ENCODE measurements at regions not wholly inside any gene's neighbourhood (a gene's known extent, or its start where the extent isn't known, plus 50 kb on each side); places are given as distances from the start of the nearest gene placed in this dataset.

DNA sequence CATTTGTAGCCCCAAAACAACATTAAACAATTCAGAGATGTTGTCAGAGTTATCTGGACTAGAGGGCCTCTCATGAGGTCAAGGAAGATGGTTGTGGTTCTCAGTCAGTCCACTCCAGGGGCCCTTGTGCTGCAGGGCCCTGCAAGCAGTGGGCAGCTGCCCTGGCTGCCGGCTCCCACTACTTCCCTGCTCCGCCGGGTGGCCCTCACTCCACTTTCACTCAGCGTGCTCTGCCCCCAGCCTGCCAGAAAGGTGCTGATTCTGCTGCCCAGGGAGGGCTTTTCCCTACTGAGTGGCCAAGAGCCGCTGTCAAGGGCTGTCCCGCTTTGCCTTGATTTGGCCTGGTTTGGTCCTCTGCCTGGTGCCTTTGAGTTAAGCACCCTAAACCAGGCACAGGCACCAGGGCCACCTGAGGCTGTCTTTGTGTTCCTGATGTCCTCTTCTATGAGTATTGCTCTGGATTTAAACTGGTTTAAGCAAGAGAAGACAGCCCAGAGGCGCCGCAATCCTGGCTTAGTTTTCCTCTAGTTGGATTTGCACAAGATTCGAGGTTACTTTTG, 117.2 kb downstream of the GADD45G start:
- no peak for DNase-seq

DNA sequence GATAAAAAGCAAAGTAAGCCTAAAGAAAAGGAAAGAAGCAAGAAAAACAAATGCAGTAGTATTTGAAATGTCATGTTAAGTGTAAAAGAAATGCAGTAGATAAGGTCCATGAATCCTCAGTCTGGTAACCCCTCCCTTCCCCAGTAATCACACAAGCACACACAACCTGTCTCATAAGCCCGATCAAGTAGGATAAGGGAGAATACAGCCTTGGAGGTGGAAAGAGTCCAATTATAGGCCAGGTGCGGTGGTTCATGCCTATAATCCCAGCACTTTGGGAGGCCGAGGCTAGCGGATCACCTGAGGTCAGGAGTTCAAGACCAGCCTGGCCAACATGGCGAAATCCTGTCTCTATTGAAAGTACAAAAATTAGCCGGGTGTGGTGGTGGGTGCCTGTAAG, 117.9 kb downstream of the GADD45G start:
- no peak for DNase-seq

DNA sequence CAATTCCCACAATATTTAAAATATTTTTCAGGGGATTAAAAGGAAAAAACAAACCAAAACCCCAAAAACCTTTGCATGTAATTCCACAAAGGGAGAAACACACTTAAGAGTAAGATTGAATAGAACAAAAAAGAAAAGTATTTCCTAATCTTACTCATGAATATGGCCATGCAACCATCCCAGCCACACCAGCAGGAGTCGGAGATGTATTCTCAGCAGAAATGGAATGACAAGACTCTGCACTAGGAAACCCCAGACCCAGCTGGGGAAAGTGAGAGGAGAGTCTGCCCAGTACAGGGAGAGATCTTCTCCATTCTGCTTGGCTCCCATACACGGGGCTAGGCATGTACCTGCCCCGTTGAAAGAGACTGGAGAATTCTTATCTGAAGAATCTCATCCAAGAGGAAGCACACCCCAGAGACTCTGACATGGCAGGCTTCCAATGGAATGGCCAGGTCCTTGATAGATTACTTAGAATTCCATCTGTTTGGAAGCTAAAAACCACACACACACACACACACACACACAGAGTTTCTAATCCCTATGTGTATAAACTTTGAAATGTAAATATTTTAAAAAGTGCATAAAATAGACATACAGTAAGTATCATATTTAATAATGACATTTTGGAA, 118.8 kb downstream of the GADD45G start:
- DNase-seq = no peak

DNA sequence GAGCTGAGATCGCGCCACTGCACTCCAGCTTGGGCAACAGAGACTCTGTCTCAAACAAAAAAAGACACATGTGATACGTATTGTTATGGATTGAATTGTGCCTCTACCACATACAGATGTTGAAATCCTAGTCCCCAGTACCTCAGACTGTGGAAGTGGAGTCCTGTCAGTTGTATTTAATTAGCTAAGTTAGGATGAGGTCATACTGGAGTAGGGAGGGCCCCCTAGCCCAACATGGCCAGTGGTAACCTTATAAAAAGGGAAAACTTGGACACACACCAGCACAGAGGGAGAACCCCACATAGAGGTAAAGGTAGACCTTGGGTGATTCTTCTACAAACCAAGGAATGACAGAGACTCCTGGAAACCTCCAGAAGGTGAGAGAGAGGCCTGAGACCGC, 119.8 kb downstream of the GADD45G start:
- DNase-seq = no peak

DNA sequence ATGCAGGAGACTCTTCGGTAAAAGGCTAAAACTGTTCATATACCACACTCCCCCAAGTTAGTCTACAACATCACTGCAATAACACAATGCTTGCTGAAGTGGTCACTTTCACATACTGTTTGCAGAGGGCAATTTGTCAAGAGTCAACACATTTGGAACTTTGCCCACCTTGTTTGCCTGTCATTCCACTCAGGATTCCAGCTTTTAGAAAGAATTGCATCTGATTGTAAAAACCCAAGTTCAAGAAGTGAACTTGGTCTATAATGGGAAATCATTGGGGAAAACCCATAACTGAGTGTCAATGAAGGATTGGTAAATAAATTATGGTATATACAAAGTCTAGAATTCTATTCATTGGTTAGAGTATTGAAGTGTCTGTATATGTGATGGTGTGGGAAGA, 120.5 kb downstream of the GADD45G start:
- DNase-seq = no peak

DNA sequence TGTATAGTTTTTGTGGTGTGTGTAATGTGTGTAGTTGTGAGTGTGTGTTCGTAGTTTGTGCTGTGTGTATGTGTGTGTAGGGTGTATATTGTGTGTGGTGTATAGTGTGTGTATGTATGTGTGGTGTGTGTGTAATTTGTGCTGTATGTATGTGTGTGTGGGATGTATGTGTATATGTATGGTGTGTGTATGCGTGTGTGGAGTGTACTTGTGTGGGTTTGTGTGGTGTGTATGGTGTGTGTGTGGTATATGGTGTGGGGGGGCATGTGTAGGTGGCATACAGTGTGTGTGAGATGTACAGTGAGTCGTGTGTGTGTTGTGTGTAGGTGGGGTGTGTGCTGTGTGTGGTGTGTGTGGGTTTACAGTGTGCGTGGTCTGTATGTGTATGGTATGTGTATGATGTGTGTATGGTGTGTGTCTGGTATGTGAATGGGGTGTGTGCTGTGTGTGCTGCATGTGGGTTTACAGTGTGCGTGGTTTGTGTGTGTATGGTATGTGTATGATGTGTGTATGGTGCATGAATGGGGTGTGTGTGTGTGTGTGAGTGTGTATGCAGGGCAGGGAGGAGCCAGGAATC, 125.2 kb downstream of the GADD45G start:
- DNase-seq = no peak

DNA sequence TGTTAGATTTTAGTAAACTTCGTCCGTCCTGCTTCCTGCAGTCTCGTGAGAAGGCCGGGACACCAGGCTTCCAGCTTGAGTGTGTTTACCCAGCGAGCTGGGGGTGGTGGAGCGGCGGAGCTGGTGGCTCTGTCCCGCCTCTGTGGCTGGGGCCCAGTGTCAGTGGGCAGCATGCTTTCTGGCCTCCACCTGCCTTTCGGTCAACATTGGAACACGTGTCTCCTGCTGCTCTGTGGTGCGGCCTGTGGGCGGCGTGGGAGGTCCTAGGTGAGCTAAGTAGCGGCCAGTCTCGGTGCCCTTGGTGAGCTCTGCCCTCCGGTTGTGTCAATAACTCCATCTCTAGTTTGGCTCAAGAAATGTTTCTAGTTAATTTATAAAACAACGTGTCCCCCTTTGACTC, 125.9 kb downstream of the GADD45G start:
- no peak for DNase-seq

DNA sequence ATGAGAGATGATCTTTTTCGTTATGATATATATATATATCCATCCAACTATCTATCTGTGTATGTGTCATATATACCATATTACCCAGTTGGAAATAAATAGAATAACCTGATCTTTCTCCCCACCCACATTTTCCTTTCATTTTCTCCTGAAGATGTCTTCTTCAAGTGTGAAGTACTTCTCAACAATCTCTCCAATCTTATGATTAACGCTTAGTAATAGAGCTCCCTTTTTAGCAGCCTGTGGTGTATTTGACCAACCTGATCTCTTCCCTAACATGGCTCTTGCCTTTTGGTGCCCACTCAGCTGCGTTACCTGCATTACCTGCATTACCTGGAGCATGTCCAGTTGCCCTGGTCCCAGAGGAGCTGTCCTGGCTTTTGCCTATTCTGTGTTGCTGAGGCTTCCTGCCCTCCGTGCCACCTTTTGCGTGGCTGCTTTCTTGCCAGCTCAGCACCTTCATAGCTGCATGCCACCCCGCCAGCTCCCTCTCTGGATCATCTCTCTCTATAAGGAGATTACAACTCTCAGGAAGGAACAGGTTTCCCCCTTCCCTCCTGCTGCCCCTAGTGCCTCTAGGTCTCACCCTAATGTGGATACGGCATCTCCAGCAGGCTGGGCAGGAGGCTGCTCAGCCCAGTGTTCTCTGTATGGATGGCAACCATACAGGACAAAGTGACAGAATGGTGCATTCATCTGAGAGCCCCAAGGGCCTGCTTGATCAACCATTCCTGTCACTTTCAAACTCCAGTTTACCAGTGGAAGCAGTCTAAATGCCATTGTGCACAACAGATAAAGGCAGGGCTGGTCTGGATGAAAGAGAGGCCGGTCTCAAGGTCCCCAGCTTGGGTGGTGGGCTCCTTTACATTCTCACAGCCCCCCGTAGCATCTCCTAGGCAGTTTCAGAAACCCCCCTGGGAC, 126.7 kb downstream of the GADD45G start:
- no peak for DNase-seq

DNA sequence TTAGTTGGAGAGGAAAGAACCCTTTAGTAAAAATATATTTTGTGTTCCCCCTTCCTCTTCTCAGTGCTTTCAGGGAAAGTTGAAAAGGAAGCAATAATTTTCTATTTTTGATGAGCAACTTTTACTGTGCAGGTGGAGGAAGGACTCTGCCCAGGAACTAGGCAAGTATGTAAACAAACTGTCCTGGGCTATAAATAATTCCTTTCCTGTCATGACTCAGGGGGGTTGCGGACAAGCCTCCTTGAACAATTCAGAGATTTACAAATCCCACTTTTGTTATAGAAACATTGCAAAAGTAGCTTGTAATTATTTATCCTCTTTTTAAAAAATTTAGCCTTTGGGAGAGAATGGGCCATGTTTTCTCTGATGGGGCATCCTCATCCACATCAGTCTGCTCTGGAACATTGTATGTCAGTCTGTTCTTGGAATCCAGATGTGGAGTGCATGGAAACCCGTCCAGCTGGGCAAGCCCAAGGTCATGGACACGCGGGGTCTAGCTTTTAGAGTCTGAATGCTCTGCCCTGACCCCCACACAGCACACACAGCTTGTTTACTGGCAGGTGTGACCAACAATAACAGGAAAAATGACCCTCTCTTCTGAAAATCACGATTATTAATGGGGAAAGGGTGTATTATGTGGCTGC, 127.6 kb downstream of the GADD45G start:
- no peak for DNase-seq

DNA sequence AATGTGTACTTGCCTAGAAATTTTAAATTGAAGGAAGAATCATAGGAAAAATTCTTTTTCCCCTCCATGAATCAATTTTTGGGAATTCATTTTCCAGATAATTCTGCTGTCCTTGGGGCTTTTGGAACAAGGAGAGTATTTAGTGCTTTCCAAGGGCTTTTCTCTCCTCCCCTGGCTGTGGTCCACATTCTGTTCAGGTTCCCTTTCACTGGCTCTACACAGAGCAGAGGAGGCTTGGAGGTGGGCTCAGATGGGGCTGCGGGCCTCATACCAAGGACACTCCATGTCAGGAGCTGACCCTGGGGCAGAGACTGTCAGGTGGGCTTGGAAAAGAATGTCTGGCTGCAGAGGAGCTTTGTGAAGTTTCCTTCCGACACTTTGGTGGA, 128.1 kb downstream of the GADD45G start:
- no peak for DNase-seq

DNA sequence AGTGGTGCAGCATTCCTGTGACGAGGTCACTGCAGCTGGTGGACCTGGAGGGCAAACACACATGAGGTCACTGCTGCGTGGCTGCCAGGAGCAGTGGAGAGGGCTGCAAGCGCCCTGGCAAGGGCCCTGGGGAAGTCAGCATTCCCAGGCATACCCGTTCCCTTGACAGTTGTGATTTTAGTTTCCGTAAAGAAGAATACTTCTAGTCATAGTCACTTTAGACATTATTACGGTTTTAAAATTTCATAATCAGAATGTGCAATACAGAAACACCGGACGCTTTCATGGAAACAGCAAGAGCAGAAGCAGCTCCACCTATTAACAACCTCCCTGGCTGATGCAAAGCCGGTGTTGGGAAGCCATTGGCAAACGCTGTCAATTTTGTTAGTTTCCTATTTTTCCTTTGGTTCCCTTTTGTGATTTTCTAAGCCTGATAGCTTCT, 129.8 kb downstream of the GADD45G start:
- DNase-seq = no peak

DNA sequence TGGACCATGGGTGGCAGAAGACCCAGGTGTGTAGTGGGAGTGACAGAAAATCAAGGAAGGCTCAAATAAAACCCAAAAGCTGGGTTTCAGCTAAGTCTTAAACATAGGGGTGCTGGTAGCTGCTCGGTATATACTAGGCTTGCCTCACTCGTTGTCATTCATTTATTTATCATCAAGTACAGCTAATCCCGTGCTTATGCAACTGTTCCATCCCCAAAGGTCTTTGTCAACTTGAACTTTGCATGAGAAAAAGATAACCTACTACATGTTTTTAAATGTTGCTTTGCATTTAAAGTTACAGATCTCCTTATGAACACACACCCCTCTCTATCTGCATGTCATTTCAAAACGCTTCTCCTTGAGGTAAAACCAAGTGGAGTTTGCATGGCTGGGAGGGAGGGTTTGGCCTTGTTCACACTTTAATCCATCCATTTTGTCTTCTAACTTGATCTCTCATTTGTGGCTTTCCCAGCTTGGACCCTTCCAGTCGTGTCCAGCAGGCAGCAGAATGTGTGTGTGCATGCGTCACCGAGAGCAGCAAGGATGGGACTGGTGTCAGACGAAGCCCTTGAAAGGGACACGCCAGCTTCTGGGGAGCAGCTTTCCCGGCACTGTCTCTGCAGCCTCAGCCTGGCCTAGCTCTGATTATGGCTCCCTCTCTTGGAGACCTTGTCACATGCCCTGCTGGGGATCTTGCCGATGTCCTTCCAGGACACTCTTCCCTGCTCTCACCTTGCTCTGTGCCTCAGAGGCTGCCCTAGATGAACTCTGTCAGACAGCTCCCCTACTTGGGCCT, 133.5 kb downstream of the GADD45G start:
- no peak for DNase-seq

DNA sequence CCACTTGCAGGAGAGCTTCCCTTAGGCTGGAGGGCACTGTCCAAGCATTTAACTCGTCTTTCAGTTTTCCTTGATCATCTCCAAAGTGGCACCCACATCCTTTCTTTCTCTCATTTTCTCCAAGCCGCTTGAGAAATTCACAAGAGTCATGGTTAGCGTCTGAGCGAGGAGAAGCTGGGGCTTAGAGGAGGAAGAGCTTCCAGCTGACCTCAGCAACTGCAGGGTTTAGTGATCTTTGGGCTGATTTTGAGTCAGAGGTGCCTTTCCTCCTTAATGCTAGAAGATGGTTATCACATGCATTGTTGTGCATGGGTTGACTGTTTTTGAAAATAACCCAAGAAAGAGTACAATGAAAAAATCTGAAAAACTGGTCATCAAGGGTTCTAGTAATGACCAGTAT, 134.7 kb downstream of the GADD45G start:
- no peak for DNase-seq

DNA sequence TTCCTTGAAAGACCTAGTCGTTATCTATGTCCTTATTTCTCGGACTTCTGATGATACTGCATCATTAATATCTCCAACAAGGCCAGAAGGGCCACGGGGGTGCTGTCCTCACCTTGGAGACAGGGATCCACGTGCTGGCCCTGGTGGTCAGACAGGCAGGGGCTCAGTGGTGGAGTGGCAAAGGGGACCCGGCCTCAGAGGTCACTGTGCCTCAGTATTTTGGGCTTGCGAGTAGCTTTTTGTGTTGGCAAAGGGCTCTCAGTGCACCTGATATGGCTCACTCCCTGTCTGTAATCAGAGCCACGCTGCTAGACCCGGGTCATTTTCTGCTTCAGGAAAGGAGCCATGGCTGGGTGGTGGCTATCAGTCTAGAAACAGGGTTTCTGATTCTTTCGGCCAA, 135.1 kb downstream of the GADD45G start:
- DNase-seq = no peak

DNA sequence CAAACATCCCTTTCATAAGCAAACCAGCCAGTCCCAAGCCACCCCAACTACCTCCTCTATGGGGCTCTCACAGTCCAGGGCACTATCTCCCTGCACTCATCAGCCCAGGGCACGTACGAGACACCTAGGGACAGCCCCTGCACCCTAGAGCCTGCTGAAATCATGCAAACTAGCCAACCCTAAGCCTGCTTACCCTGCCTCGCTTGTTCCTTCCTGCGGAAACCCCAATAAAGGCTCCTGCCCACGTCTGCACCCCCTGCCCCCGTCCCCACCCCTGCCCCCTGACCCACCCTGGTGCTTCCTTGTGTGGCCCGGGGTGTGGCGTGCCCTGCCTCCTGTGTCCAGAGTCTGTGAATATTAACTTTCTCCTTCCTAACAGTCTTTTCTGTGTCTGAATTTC, 135.9 kb downstream of the GADD45G start:
- no peak for DNase-seq

DNA sequence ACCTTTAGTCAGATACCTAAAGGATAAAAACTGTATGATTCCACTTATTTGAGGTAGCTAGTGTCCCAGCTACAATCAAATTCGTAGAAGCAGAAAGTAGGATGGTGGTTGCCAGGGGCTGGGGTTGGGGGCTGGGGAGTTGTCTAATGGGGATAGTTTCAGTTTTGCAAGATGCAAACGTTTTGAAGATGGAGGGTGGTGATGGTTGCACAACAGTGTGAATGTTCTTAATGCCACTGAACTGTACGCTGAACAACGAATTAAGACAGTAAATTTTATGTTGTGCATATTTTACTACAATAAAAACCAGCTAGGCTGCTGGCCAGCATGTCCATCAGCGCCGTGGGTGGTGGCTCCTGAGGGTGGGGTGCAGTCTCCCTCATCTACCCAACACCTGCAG, 137.8 kb downstream of the GADD45G start:
- no peak for DNase-seq

DNA sequence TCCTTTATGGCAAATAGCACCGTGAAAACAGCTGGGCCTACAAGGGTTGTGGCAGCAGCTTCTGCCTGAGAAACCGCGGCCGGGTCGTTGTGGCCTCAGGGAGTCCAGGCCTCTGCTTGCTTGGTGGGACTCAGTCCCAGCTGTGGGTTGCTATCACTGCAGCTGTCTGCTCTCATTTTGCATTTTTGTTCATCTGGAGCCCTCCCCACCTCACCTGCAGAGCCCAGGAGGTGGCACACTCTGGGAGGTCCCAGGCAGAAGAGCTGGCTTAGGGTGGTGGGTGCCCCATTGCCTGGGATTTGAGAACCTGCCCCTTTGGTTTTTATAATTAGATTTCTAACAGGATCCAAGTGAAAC, 138.4 kb downstream of the GADD45G start:
- no peak for DNase-seq

DNA sequence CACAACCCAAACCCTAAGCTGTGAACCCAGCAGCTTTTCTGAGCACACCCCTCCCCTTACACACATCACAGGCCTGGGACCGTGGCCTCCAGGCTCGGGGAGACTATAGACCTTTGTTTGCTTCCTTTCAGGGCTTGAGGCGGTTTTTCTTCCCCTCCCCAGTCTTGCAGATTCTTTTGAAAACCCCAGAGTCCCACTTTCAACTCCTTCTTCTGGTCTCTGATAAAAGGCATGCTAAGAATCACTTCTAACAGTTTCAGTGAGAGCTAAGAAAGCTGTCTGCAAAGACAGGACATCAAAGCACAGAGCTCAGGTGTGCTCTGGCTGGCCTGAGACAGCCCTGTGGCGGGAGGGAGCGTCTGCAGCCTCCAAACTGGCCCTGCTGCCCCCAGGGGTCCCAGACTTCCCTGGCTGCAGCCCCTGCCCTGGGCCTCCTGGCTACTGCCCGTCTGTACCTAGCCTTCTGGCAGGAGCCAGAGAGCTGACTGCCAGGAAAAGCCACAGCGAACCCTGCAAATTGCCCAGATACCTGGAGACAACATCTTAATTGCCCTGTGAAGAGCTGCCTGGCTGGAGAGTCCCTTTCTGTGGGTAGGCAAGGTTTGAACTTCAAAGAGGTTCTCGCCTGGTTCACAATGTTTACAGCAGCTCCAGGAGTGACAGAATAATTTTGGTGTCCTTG, 138.9 kb downstream of the GADD45G start:
- DNase-seq = no peak

DNA sequence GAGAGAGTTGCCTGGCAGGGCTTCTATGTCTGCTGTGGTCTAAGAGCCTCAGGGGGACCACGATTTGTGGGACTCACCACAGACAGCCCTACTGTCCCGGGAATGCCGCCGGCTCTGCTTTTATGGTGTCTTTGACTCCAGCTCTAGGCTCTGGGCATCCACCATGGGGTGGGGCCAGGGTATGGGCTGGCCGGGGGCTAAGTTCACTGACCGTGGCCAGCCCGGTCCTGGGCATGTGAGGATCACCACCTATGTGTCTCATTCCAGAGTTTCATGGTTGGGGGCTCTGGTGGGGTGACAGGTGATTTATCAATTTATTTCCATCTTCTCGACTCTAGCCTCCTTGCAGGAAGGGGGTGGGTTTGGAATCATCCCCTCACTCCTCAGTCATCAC, 139.4 kb downstream of the GADD45G start:
- no peak for DNase-seq

DNA sequence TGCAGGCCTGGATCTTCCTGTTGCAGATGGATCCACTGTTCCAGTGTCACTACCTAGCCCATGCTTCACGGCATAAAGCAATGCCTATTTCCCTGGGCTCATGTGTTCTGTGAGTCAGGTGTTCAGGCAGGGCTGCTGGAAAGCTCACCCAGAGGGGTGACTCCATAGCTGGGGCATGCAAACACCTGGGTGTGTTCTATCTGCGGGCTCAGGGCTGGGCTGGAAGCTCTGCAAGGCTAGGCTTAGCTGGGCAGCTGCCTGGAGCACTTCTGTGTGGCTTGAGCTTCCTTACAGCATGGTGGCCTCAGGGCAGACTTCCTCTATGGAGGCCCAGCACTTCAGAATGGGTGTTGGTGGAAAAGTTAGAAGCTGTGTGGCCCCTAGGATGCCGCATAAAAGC, 139.9 kb downstream of the GADD45G start:
- DNase-seq = no peak
